ENCODE measurements at regions not wholly inside any gene's neighbourhood (a gene's known extent, or its start where the extent isn't known, plus 50 kb on each side); places are given as distances from the start of the nearest gene placed in this dataset.

- TF ChIP-seq CTCF (IDR thresholded peaks at IDR 0.05; ENCODE audit: borderline replicate concordance, insufficient read depth, low read depth, low read length) = no peak
- no peak overlapping the region for H3K4me3 ChIP-seq (ENCODE audit: low read depth, low read length)
Observed at GRCh38 chr11:87440076-87440770, 402.5 kb downstream of the TMEM135 start.

GRCh38 chr11:87438416-87438815, 400.7 kb downstream of the TMEM135 start:
- TF ChIP-seq CTCF (IDR thresholded peaks at IDR 0.05; ENCODE audit: borderline replicate concordance, insufficient read depth, low read depth, low read length) = no peak
- no peak overlapping the region for H3K4me3 ChIP-seq (ENCODE audit: low read depth, low read length)

GRCh38 chr11:87437844-87438223, 400.1 kb downstream of the TMEM135 start:
- no peak overlapping the region for H3K4me3 ChIP-seq (ENCODE audit: low read depth, low read length)
- no peak for TF ChIP-seq CTCF (IDR thresholded peaks at IDR 0.05; ENCODE audit: borderline replicate concordance, insufficient read depth, low read depth, low read length)

GRCh38 chr11:87437133-87437843, 399.6 kb downstream of the TMEM135 start:
- TF ChIP-seq CTCF (IDR thresholded peaks at IDR 0.05; ENCODE audit: borderline replicate concordance, insufficient read depth, low read depth, low read length) = no peak
- no peak overlapping the region for H3K4me3 ChIP-seq (ENCODE audit: low read depth, low read length)

- TF ChIP-seq CTCF (IDR thresholded peaks at IDR 0.05; ENCODE audit: borderline replicate concordance, insufficient read depth, low read depth, low read length) = no peak
- no peak overlapping the region for H3K4me3 ChIP-seq (ENCODE audit: low read depth, low read length)
Observed at GRCh38 chr11:87432022-87432421, 394.3 kb downstream of the TMEM135 start.

- TF ChIP-seq CTCF (IDR thresholded peaks at IDR 0.05; ENCODE audit: borderline replicate concordance, insufficient read depth, low read depth, low read length) = no peak
- H3K4me3 ChIP-seq (ENCODE audit: low read depth, low read length) = no peak overlapping the region
Observed at GRCh38 chr11:87431392-87431791, 393.7 kb downstream of the TMEM135 start.

GRCh38 chr11:87430821-87431220, 393.1 kb downstream of the TMEM135 start:
- no peak overlapping the region for H3K4me3 ChIP-seq (ENCODE audit: low read depth, low read length)
- TF ChIP-seq CTCF (IDR thresholded peaks at IDR 0.05; ENCODE audit: borderline replicate concordance, insufficient read depth, low read depth, low read length) = no peak

Data from GM12875 (cell line).